Ishikawa (cell line): ENCODE measurements at regions not wholly inside any gene's neighbourhood (a gene's known extent, or its start where the extent isn't known, plus 50 kb on each side); places are given as distances from the start of the nearest gene placed in this dataset.

Source experiments
- CREB1 ChIP-seq: IDR thresholded peaks from 2 replicates; pipeline ENCODE4 v1.6.1; 2012; ENCODE audit warnings: low read depth
- EGR1 ChIP-seq: IDR thresholded peaks from 2 replicates; pipeline ENCODE4 v1.6.1; 2012
- EP300 ChIP-seq: IDR thresholded peaks from 2 replicates; pipeline ENCODE4 v1.6.1; 2012; ENCODE audit warnings: borderline replicate concordance
- FOXM1 ChIP-seq: IDR thresholded peaks from 2 replicates; pipeline ENCODE4 v1.6.1; 2012; ENCODE audit warnings: low read depth, borderline replicate concordance
- MAX ChIP-seq: IDR thresholded peaks from 2 replicates; pipeline ENCODE4 v1.6.1; 2012
- NFIC ChIP-seq: IDR thresholded peaks from 2 replicates; pipeline ENCODE4 v1.6.1; 2012
- RAD21 ChIP-seq: IDR thresholded peaks from 2 replicates; pipeline ENCODE4 v1.6.1; 2012; ENCODE audit warnings: low read depth
- REST ChIP-seq: IDR thresholded peaks from 2 replicates; pipeline ENCODE4 v1.6.1; 2012; ENCODE audit warnings: low read depth, mild to moderate bottlenecking
- TAF1 ChIP-seq: IDR thresholded peaks from 2 replicates; pipeline ENCODE4 v1.6.1; 2012; ENCODE audit warnings: low read depth, mild to moderate bottlenecking
- TCF12 ChIP-seq: IDR thresholded peaks from 2 replicates; pipeline ENCODE4 v1.6.1; 2012; ENCODE audit warnings: low read depth
- TEAD4 ChIP-seq: IDR thresholded peaks from 2 replicates; pipeline ENCODE4 v1.6.1; 2012
- YY1 ChIP-seq: IDR thresholded peaks from 2 replicates; pipeline ENCODE4 v1.6.1; 2012; ENCODE audit warnings: low read depth
- ZBTB7A ChIP-seq: IDR thresholded peaks from 2 replicates; pipeline ENCODE4 v1.6.1; 2012; ENCODE audit warnings: low read depth
- TF ChIP-seq, protein P1 (sequence below): IDR thresholded peaks from 2 replicates; pipeline ENCODE4 v1.6.1; 2012

DNA sequence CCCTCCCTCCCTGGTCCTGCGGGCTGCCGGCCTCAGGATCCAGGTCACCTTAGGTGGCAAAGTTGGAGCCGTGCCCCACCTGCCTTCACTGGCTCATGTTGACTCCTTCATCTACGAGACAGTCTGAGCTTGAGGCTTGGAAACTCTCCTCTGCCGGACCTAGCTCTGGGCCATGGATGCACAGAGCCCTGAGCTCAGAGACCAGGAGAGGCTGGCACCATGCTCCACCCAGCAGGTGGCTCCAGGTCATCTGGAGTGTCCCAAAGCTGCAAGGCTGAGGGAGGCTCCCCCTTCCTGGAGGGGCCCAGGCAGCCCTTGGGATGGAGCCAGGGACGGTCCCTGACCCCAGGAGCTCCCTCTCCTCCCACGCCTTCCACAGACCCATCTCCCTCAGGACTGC, 81.3 kb downstream of the PDGFA start:
- no peak for TF ChIP-seq CREB1
- TF ChIP-seq TCF12, result no peak
- no peak for TF ChIP-seq RAD21
- no peak for TF ChIP-seq TAF1
- TF ChIP-seq NFIC, result no peak
- TF ChIP-seq FOXM1, result no peak
- TF ChIP-seq MAX, result no peak
- TF ChIP-seq, protein P1, sequence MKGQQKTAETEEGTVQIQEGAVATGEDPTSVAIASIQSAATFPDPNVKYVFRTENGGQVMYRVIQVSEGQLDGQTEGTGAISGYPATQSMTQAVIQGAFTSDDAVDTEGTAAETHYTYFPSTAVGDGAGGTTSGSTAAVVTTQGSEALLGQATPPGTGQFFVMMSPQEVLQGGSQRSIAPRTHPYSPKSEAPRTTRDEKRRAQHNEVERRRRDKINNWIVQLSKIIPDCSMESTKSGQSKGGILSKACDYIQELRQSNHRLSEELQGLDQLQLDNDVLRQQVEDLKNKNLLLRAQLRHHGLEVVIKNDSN, result no peak

DNA sequence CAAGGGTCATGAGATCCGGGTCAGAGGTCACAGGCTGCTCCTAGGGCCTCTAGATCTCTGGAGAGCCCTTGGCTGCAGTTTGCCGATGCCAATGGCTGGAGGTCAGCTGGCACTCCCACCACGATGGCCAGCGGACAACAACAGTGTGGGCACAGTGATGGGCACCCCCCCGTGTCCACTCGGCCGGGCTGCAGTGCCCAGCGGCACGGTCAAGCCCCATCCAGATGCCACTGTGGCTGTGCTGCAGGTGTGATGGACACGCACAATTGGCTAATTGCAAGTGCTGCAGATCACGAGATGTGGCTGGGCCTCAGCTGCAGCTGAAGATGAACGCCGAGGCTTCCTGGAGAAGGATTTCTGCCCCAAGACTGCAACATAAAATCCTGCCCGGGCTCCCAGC, 80.7 kb downstream of the PDGFA start:
- TF ChIP-seq ZBTB7A, result no peak
- no peak for TF ChIP-seq TCF12
- TF ChIP-seq REST, result no peak
- TF ChIP-seq CREB1, result no peak

DNA sequence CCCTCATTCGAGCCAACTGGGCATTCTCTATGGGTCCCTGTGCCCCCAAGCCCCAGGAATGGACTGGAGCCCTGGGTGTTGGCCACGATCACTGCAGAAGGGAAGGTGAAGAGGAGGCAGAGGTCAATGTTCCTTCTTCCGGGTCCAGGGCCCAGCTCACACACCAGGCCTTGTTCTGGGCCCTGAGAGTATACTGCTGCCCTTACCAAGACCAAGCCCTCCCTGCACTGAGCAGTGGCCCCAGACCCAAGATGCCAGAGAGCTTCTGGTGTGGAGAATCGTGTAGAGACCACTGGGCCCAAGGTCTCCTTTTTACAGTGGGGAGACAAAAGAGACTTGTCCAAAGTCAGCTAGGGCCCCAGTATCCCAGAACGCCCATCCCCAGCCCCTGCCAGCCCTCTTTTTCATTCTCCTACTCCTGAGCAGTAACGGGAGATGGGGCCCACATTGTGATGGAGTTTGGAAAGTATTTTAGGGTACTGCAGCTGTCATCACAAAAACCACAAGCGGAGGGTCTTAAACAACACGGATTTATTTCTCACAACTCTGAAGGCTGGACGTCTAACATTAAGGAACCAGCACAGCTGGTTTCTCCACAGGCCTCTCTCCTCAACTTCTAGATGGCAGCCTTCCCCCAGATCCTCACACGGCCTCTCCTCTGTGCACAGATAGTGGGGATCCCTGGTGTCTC, 79.4 kb downstream of the PDGFA start:
- no peak for TF ChIP-seq EP300
- TF ChIP-seq YY1, result no peak
- no peak for TF ChIP-seq ZBTB7A
- TF ChIP-seq CREB1, result no peak
- no peak for TF ChIP-seq TEAD4
- TF ChIP-seq MAX, result no peak
- TF ChIP-seq TAF1, result no peak
- TF ChIP-seq REST, result no peak

GRCh38 chr7:441684-442421, 77.8 kb downstream of the PDGFA start:
- TF ChIP-seq NFIC, result peak; percentile 47; the same call in 1 of the 2 replicates
- peak; percentile 80; the same call in 1 of the 2 replicates for TF ChIP-seq TCF12
- no peak for TF ChIP-seq YY1
- TF ChIP-seq EP300, result no peak; the same call in none of the 2 replicates

- TF ChIP-seq RAD21 (no peak), MAX (no peak), EGR1 (no peak), YY1 (no peak), FOXM1 (no peak), TAF1 (no peak), REST (no peak), CREB1 (no peak), TCF12 (no peak)
Measured at GRCh38 chr7:442457-442856, 77.2 kb downstream of the PDGFA start.
